ENCODE measurements at regions not wholly inside any gene's neighbourhood (a gene's known extent, or its start where the extent isn't known, plus 50 kb on each side); places are given as distances from the start of the nearest gene placed in this dataset.

GRCh38 chr5:25975885-25976284, 1062.5 kb downstream of the CDH9 start:
- no peak for TF ChIP-seq CTCF (IDR thresholded peaks at IDR 0.05; ENCODE audit: low read depth, low read length, poor library complexity, severe bottlenecking)
- no peak for TF ChIP-seq EZH2phosphoT487 (IDR thresholded peaks at IDR 0.05; ENCODE audit: borderline replicate concordance, low read length)

All from DOHH2 (cell line).